GM12878 (cell line): ENCODE measurements at regions not wholly inside any gene's neighbourhood (a gene's known extent, or its start where the extent isn't known, plus 50 kb on each side); places are given as distances from the start of the nearest gene placed in this dataset.
"Not testable (repeated sequence)": the region's sequence is repeated elsewhere in the genome, so short reads cannot be mapped to it uniquely, and the experiment has no call there.

Experiments
- CHD2 ChIP-seq: IDR thresholded peaks from 2 replicates; pipeline ENCODE4 v1.6.1; 2011; ENCODE audit warnings: low read depth, low read length, improper control_type of control experiment, borderline replicate concordance
- FOXM1 ChIP-seq: IDR thresholded peaks from 2 replicates; pipeline ENCODE4 v1.6.1; 2012; ENCODE audit warnings: low read depth, mild to moderate bottlenecking, inconsistent platforms, low read length, moderate library complexity
- KLF5 ChIP-seq: fragments of 450-650 bp; IDR thresholded peaks from 2 replicates; pipeline ENCODE4 v1.6.1; 2014; ENCODE audit warnings: mild to moderate bottlenecking; ENCODE audit not compliant: partially characterized antibody
- POLR2A ChIP-seq: IDR thresholded peaks from 2 replicates; pipeline ENCODE4 v1.6.1; 2011; ENCODE audit warnings: low read depth, mild to moderate bottlenecking, low read length
- POLR2AphosphoS5 ChIP-seq: IDR thresholded peaks from 2 replicates; pipeline ENCODE4 v1.6.1; 2011; ENCODE audit warnings: mild to moderate bottlenecking, low read length, inconsistent platforms
- RAD21 ChIP-seq: IDR thresholded peaks from 2 replicates; pipeline ENCODE4 v1.6.1; 2011; ENCODE audit warnings: mild to moderate bottlenecking, low read depth, low read length, moderate library complexity; ENCODE audit not compliant: insufficient read depth
- SIX5 ChIP-seq: IDR thresholded peaks from 2 replicates; pipeline ENCODE4 v1.6.1; 2011; ENCODE audit warnings: mild to moderate bottlenecking, low read depth, low read length, moderate library complexity; ENCODE audit not compliant: severe bottlenecking
- TBL1XR1 ChIP-seq: IDR thresholded peaks from 2 replicates; pipeline ENCODE4 v1.6.1; 2012; ENCODE audit warnings: low read depth, low read length, improper control_type of control experiment
- TF ChIP-seq, protein P1 (sequence below), 3 experiments: IDR thresholded peaks in 2 of 3; conservative IDR thresholded peaks in 1 of 3; 2 replicates each; pipeline ENCODE4 v1.5.1; 2011; ENCODE audit warnings: low read depth in 3 of 3, low read length in 3 of 3, mild to moderate bottlenecking in 3 of 3, control low read depth in 2 of 3, moderate library complexity in 2 of 3, inconsistent platforms in 1 of 3, mixed read lengths in 1 of 3; ENCODE audit not compliant: control insufficient read depth in 2 of 3, insufficient read depth in 1 of 3; ENCODE audit errors: extremely low read depth in 1 of 3
- TF ChIP-seq, protein P2 (sequence below): IDR thresholded peaks from 2 replicates; pipeline ENCODE4 v1.6.1; 2012; ENCODE audit warnings: low read length, inconsistent platforms

DNA sequence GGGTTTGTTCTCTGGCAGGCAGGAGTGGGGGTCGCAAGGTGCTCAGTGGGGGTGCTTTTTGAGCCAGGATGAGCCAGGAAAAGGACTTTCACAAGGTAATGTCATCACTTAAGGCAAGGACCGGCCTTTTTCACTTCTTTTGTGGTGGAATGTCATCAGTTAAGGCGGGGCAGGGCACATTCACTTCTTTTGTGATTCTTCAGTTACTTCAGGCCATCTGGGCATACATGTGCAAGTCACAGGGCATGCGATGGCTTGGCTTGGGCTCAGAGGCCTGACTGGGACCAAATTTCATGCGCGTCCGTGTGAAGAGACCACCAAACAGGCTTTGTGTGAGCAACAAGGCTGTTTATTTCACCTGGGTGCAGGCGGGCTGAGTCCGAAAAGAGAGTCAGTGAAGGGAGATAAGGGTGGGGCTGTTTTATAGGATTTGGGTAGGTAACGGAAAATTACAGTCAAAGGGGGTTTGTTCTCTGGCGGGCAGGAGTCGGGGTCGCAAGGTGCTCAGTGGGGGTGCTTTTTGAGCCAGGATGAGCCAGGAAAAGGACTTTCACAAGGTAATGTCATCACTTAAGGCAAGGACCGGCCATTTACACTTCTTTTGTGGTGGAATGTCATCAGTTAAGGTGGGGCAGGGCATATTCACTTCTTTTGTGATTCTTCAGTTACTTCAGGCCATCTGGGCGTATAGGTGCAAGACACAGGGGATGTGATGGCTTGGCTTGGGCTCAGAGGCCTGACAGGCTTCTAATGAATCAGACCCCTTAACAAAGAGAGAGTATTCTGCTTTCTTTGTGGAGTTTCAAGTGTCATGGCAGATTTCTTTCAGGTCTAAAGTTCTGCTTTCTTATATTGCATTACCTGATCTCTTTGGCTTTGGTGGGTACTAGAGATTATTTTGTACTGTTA, 1030.6 kb downstream of the FAM133A start:
- TF ChIP-seq TBL1XR1, RAD21, FOXM1, KLF5, SIX5, POLR2A, POLR2AphosphoS5, CHD2: not testable (repeated sequence)
- TF ChIP-seq, protein P1, sequence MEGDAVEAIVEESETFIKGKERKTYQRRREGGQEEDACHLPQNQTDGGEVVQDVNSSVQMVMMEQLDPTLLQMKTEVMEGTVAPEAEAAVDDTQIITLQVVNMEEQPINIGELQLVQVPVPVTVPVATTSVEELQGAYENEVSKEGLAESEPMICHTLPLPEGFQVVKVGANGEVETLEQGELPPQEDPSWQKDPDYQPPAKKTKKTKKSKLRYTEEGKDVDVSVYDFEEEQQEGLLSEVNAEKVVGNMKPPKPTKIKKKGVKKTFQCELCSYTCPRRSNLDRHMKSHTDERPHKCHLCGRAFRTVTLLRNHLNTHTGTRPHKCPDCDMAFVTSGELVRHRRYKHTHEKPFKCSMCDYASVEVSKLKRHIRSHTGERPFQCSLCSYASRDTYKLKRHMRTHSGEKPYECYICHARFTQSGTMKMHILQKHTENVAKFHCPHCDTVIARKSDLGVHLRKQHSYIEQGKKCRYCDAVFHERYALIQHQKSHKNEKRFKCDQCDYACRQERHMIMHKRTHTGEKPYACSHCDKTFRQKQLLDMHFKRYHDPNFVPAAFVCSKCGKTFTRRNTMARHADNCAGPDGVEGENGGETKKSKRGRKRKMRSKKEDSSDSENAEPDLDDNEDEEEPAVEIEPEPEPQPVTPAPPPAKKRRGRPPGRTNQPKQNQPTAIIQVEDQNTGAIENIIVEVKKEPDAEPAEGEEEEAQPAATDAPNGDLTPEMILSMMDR (IDR thresholded peaks at IDR 0.05 in 2 of 3, conservative IDR thresholded peaks at IDR 0.05 in 1 of 3; ENCODE audit: control insufficient read depth in 2 of 3, extremely low read depth in 1 of 3, insufficient read depth in 1 of 3, low read depth in 3 of 3, low read length in 3 of 3) = not testable (repeated sequence)
- TF ChIP-seq, protein P2, sequence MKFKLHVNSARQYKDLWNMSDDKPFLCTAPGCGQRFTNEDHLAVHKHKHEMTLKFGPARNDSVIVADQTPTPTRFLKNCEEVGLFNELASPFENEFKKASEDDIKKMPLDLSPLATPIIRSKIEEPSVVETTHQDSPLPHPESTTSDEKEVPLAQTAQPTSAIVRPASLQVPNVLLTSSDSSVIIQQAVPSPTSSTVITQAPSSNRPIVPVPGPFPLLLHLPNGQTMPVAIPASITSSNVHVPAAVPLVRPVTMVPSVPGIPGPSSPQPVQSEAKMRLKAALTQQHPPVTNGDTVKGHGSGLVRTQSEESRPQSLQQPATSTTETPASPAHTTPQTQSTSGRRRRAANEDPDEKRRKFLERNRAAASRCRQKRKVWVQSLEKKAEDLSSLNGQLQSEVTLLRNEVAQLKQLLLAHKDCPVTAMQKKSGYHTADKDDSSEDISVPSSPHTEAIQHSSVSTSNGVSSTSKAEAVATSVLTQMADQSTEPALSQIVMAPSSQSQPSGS = not testable (repeated sequence)
